SHP77 (cell line): ENCODE measurements at regions not wholly inside any gene's neighbourhood (a gene's known extent, or its start where the extent isn't known, plus 50 kb on each side); places are given as distances from the start of the nearest gene placed in this dataset.

Experiments used
- DNase-seq, 2 experiments: peaks; one replicate each; lab custom pipeline; 2025; lab: John Stamatoyannopoulos, UW

DNA sequence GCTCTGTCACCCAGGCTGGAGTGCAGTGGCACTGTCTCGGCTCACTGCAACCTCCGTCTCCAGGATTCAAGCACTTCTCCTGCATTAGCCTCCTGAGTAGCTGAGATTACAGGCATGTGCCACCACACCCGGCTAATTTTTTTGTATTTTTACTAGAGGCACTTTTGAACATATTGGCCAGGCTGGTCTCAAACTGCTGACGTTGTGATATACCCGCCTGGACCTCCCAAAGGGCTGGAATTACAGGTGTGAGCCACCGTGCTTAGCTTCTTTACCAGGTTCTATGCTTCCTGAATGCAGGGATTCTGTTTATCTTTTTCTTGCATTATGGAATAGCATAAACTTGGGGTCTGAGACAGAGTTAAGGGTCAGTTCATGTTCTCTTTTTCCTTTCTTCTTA is 317.9 kb upstream of the RBFOX1 start:
- DNase-seq = no peak

GRCh38 chr16:7013990-7014389 is 318.7 kb upstream of the RBFOX1 start:
- DNase-seq = no peak

DNA sequence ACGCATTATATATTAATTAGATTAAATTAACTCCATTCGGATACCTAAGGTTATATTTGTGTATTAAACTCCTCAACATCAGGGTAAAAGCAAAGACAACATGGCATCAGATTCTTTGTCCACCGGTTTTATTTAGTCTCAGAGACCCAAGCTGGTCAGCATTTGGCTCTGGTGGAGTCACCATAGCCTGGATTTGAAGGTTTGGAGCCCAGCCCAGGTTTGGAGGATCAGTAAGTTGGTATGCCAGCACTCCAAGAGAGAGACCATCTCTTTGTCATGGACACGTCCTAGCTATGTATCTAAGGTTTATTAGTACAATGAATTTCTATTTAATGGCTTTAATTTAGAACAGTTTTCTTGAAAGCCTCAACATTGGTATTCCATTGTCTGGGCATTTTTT is 328.4 kb upstream of the RBFOX1 start:
- DNase-seq = no peak

- no peak for DNase-seq
Measured at GRCh38 chr16:6993544-6993943, 339.1 kb upstream of the RBFOX1 start.

- DNase-seq = no peak
Measured at GRCh38 chr16:6988846-6989245, 343.8 kb upstream of the RBFOX1 start.

- DNase-seq = no peak
Measured at GRCh38 chr16:6977916-6978315, 354.7 kb upstream of the RBFOX1 start.

GRCh38 chr16:6977291-6977690 is 355.4 kb upstream of the RBFOX1 start:
- no peak for DNase-seq

GRCh38 chr16:6976716-6977115 is 355.9 kb upstream of the RBFOX1 start:
- no peak for DNase-seq

GRCh38 chr16:6970171-6970857 is 362.3 kb upstream of the RBFOX1 start:
- no peak for DNase-seq

DNA sequence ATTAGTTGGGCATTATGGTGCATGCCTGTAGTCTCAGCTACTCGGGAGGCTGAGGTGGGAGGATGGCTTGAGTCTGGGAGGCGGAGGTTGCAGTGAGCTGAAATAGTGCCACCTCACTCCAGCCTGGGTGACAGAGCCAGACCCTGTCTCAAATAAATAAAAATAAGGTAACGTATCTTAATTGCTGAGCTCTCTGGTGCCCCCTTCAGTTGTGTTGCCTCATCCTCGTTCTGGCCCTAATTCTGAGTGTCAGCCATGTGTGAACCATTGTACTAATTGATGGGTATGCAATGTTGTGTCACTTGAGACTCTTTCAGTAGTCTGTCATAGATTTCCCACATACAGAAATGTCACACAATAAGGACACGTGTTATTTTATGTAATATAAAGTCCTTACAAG is 363.1 kb upstream of the RBFOX1 start:
- DNase-seq = no peak

DNA sequence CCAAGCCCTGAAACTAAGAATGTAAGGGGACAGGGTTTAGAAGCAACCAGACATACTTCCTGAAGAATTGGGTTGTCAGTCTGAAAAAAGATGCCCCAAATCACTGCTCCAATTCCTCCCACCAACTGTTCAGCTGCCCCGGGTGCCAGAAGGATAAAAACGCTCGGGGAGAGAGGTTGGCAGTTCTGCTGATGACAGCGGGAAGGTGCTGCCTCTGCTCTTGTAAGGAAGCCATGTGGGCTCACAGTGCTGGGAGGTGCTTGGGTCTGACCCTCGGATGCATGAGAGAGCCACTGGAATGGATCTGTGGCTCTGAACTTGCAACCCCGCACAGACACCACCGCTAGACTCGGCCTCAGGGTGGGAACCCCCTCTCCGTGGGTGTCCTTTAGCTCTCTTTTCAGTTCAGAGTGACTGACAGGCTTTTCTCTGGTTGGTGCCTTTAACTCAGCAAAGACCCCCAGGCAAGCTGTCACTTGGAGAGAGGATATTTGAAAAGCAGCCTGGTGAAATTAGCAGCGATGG is 364.8 kb upstream of the RBFOX1 start:
- no peak for DNase-seq

DNA sequence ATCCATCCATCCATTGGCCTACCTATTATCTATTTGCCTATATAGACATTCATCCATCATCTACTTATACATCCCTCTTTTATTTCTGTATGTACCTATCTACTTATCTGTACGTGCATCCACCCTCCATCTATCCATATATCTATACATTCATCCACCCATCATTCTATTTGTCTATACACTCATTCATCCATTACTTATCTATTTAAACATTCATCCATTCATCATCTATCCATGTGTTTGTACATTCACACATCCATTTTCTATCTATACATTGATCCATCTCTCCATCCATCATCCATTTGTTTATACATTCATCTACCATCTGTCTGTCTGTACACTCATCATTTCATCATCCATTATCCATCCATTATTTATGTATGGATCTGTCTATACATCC is 365.7 kb upstream of the RBFOX1 start:
- no peak for DNase-seq

GRCh38 chr16:6964679-6965078 is 368.0 kb upstream of the RBFOX1 start:
- no peak for DNase-seq

DNA sequence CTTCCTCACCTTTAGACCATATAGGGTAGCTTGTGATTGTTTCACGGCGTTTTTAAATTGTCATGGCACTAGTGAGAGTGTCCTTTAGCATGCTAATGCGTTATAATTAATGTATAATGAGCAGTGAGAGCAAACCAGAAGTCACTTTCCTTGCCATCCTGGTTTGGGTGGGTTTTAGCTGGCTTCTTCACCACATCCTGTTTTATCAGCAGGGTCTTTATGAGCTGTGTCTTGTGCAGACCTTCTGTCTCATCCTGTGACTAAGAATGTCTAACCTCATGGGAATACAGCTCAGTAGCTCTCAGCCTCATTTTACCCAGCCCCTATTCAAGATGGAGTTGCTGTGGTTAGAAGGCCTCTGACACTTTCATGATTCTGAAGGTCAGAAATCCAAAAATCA is 370.9 kb upstream of the RBFOX1 start:
- DNase-seq = no peak

- no peak for DNase-seq
Measured at GRCh38 chr16:6958184-6958583, 374.5 kb upstream of the RBFOX1 start.

DNA sequence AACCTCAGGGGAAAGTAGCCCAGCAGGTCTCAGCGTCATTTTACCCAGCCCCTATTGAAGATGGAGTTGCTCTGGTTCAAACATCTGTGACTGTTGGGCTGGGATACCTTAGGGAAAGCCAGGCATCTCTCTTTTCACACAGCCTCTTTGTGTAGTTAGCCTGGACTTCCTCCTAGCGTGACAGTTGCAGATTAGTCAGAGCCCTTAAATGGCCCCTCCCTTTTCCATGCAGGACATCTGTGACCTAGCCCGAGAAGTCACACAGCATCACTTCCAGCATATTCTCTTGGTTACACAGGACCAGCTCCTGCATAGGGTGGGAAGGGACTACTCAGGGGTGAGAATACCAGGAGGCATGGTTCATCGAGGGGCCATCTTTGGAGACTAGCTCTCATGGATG is 375.0 kb upstream of the RBFOX1 start:
- no peak for DNase-seq

- no peak for DNase-seq
Measured at GRCh38 chr16:6956511-6956910, 376.1 kb upstream of the RBFOX1 start.

DNA sequence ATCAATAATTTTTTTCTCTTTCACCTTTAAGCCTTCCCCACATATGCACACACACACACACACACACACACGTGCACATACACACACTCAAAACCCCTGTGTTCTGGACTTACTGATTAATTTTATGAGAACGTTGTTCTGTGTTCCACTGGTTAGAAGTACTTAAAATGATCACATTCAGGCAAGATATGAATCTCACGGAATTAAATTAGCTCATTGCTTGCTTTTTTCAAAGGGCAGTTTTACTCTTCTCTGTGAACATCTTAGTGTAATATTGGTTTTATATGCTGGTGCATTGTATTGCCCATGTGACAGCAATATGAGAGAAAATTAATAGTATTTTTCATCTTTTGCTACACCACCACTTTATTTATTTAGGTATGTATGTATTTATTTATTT is 377.3 kb upstream of the RBFOX1 start:
- no peak for DNase-seq

GRCh38 chr16:6949240-6949639 is 383.4 kb upstream of the RBFOX1 start:
- no peak for DNase-seq

DNA sequence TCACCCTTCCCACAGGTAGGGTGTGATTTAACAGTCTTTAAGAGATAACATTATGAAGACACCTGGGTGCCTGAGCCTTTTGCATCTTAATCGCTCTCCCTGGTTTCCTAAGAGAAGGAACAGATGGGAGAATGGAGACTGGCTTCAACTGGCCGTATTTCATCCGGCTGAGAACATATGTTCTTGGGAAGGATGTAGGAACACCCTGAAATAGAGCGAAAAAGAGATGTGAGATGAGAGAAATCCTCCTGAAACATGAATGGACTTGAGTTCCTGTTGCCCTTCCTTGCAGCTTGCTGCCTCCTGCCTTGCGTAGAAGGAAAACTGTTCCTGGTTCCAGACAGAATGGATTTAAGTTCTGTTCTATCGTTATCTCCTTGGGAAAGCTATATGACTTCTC is 385.4 kb upstream of the RBFOX1 start:
- no peak for DNase-seq

GRCh38 chr16:6946802-6947201 is 385.8 kb upstream of the RBFOX1 start:
- DNase-seq = no peak

GRCh38 chr16:6946106-6946505 is 386.5 kb upstream of the RBFOX1 start:
- no peak for DNase-seq

- DNase-seq = no peak
Measured at GRCh38 chr16:6940968-6941367, 391.7 kb upstream of the RBFOX1 start.

DNA sequence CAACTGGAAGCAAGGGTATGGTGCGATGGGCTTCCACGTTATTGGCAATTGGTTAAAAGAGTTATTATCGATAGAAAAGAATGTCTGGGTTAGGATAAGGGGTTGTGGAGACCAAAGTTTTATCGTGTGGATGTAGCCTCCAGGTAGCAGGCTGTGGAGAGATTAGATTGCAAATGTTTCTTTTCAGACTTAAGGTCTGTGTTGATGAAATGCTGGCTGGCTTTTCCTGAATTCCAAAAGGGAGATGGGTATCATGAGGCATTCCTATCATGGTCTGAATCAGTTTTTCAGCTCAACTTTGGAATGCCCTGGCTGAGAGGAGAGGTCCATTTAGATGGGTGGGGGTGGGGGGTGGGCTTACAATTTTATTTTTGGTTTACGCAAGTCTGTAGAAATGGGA is 395.0 kb upstream of the RBFOX1 start:
- DNase-seq = no peak
